ENCODE measurements at regions not wholly inside any gene's neighbourhood (a gene's known extent, or its start where the extent isn't known, plus 50 kb on each side); places are given as distances from the start of the nearest gene placed in this dataset.
A peak's percentile ranks its signal among the peaks of the same experiment; 100 is the strongest.

GRCh38 chr3:23743141-23743784 is 62.5 kb upstream of the UBE2E1 start:
- 25 to 48% (median 32%) methylated on average over 23 to 24 of the region's 24 CpGs for WGBS, 5 donors
- intact Hi-C loops (cut with DNase I; ENCODE audit: low total_unique reads), result no loop called here
- H3K4me3 ChIP-seq, result peak overlapping the region in 1 of 4 donors; percentile 4
- DNase-seq, result peak in 1 of 2 donors; percentile 47
- TF ChIP-seq CTCF (IDR thresholded peaks at IDR 0.05) (no peak), EP300 (IDR thresholded peaks at IDR 0.05) (no peak), POLR2AphosphoS5 (IDR thresholded peaks at IDR 0.05) (no peak), POLR2A (IDR thresholded peaks at IDR 0.05) (no peak)
- no peaks in the 10 kb centered on the region for H3K36me3 ChIP-seq
- H3K4me1 ChIP-seq, result peaks cover 4 to 43% (median 33%) of the 10 kb centered on the region in 4 donors
- peaks cover 0 to 9% (median 0%) of the 10 kb centered on the region in 3 donors for H3K27me3 ChIP-seq
- H3K27ac ChIP-seq, result no peak overlapping the region
- H3K9me3 ChIP-seq, result no peaks in the 10 kb centered on the region

- Histone ChIP-seq H3K9me3 (no peaks in the 10 kb centered on the region), H3K36me3 (no peaks in the 10 kb centered on the region), H3K27ac (no peak overlapping the region), H3K4me3 (no peak overlapping the region), H3K4me1 (peaks cover 0 to 27% (median 19%) of the 10 kb centered on the region in 4 donors), H3K27me3 (peaks cover 0 to 9% (median 0%) of the 10 kb centered on the region in 3 donors)
- intact Hi-C loops (cut with DNase I; ENCODE audit: low total_unique reads), result no loop called here
- WGBS, 5 donors, result 70 to 83% (median 79%) methylated on average over 7 of the region's 7 CpGs
- no peak for TF ChIP-seq EP300 (IDR thresholded peaks at IDR 0.05)
- no peak for DNase-seq
Measured at GRCh38 chr3:23746441-23746840, 59.3 kb upstream of the UBE2E1 start.

- DNase-seq, result no peak
- Histone ChIP-seq H3K4me3 (no peak overlapping the region), H3K27ac (no peak overlapping the region), H3K4me1 (peaks cover 0 to 18% (median 12%) of the 10 kb centered on the region in 4 donors), H3K9me3 (no peaks in the 10 kb centered on the region), H3K27me3 (peaks cover 0 to 9% (median 0%) of the 10 kb centered on the region in 3 donors), H3K36me3 (no peaks in the 10 kb centered on the region)
- intact Hi-C loops (cut with DNase I; ENCODE audit: low total_unique reads), result no loop called here
- TF ChIP-seq POLR2A (IDR thresholded peaks at IDR 0.05) (no peak), EP300 (IDR thresholded peaks at IDR 0.05) (no peak), CTCF (IDR thresholded peaks at IDR 0.05) (no peak), POLR2AphosphoS5 (IDR thresholded peaks at IDR 0.05) (no peak)
- WGBS, 5 donors, result 85 to 90% (median 88%) methylated on average over 2 of the region's 2 CpGs
Measured at GRCh38 chr3:23747841-23748240, 57.9 kb upstream of the UBE2E1 start.

GRCh38 chr3:23748398-23749110 is 57.2 kb upstream of the UBE2E1 start:
- peaks cover 0 to 5% (median 0%) of the 10 kb centered on the region in 3 donors for H3K27me3 ChIP-seq
- peaks cover 0 to 11% (median 5%) of the 10 kb centered on the region in 4 donors for H3K4me1 ChIP-seq
- TF ChIP-seq EP300 (IDR thresholded peaks at IDR 0.05), result no peak
- TF ChIP-seq CTCF (IDR thresholded peaks at IDR 0.05), result no peak
- no peak for TF ChIP-seq POLR2AphosphoS5 (IDR thresholded peaks at IDR 0.05)
- no peak for TF ChIP-seq POLR2A (IDR thresholded peaks at IDR 0.05)
- no peaks in the 10 kb centered on the region for H3K36me3 ChIP-seq
- no peak for DNase-seq
- 66 to 77% (median 70%) methylated on average over 4 of the region's 4 CpGs for WGBS, 5 donors
- H3K4me3 ChIP-seq, result no peak overlapping the region
- H3K9me3 ChIP-seq, result no peaks in the 10 kb centered on the region
- intact Hi-C loops (cut with DNase I; ENCODE audit: low total_unique reads), result no loop called here
- H3K27ac ChIP-seq, result no peak overlapping the region

GRCh38 chr3:23749609-23750008 is 56.1 kb upstream of the UBE2E1 start:
- no peaks in the 10 kb centered on the region for H3K27me3 ChIP-seq
- intact Hi-C loops (cut with DNase I; ENCODE audit: low total_unique reads), result no loop called here
- no peak overlapping the region for H3K27ac ChIP-seq
- 83 to 93% (median 91%) methylated on average over 4 of the region's 4 CpGs for WGBS, 5 donors
- no peak for DNase-seq
- H3K9me3 ChIP-seq, result no peaks in the 10 kb centered on the region
- peaks cover 0 to 11% (median 5%) of the 10 kb centered on the region in 4 donors for H3K4me1 ChIP-seq
- H3K4me3 ChIP-seq, result no peak overlapping the region
- H3K36me3 ChIP-seq, result no peaks in the 10 kb centered on the region
- TF ChIP-seq POLR2A (IDR thresholded peaks at IDR 0.05), result no peak
- no peak for TF ChIP-seq EP300 (IDR thresholded peaks at IDR 0.05)
- TF ChIP-seq POLR2AphosphoS5 (IDR thresholded peaks at IDR 0.05), result no peak
- no peak for TF ChIP-seq CTCF (IDR thresholded peaks at IDR 0.05)
